Heart left ventricle (tissue), 16 donors: ENCODE measurements at regions not wholly inside any gene's neighbourhood (a gene's known extent, or its start where the extent isn't known, plus 50 kb on each side); places are given as distances from the start of the nearest gene placed in this dataset.

ENCODE experiments used
- ATAC-seq, 4 donors: fragments of 200-7000 bp; cut with Tn5 transposase; one replicate each; pipeline ENCODE4 v1.9.1; 2020 to 2022; ENCODE audit warnings: moderate library complexity in 4 of 4, mild to moderate bottlenecking in 3 of 4, moderate number of reproducible peaks in 1 of 4
- DNase-seq, 5 donors: peaks; one replicate each; pipeline ENCODE4 v3.0.0-alpha.2; 2020
- H3K27ac ChIP-seq, 12 donors: fragments of 200-600 bp; sonication (generic) in 4 of 12; one replicate each; pipeline versions ENCODE4 v1.5.0 to v1.8.0; 2016 to 2022; ENCODE audit warnings: mild to moderate bottlenecking in 2 of 12
- H3K27me3 ChIP-seq, 9 donors: fragments of 200-600 bp; sonication (generic) in 2 of 9; one replicate each; pipeline versions ENCODE4 v1.5.1 to v1.8.0; 2016 to 2022; ENCODE audit warnings: mild to moderate bottlenecking in 3 of 9
- H3K36me3 ChIP-seq, 9 donors: fragments of 200-600 bp; sonication (generic) in 2 of 9; one replicate each; pipeline versions ENCODE4 v1.5.0 to v1.8.0; 2018 to 2022; ENCODE audit warnings: mild to moderate bottlenecking in 2 of 9
- H3K4me1 ChIP-seq, 12 donors: fragments of 200-600 bp; sonication (generic) in 4 of 12; one replicate each; pipeline versions ENCODE4 v1.5.0 to v1.8.0; 2016 to 2022; ENCODE audit warnings: mild to moderate bottlenecking in 3 of 12
- H3K4me3 ChIP-seq, 12 donors: fragments of 200-600 bp; sonication (generic) in 4 of 12; one replicate each; pipeline versions ENCODE4 v1.5.0 to v1.8.0; 2017 to 2022; ENCODE audit warnings: mild to moderate bottlenecking in 9 of 12, moderate library complexity in 4 of 12
- H3K9me3 ChIP-seq, 12 donors: fragments of 200-600 bp; sonication (generic) in 4 of 12; one replicate each; pipeline versions ENCODE4 v1.5.0 to v1.8.0; 2016 to 2022; ENCODE audit warnings: mild to moderate bottlenecking in 1 of 12
- CTCF ChIP-seq, 12 donors: fragments of 200-600 bp; sonication (generic) in 4 of 12; IDR thresholded peaks; one replicate each; pipeline versions ENCODE4 v1.5.0 to v1.8.0; 2018 to 2022; ENCODE audit warnings: antibody characterized with exemption in 12 of 12, mild to moderate bottlenecking in 5 of 12
- POLR2A ChIP-seq, 2 donors: fragments of 450-650 bp; IDR thresholded peaks; one replicate each; pipeline ENCODE4 v1.6.1; 2017; ENCODE audit warnings: antibody characterized with exemption in 2 of 2, mild to moderate bottlenecking in 2 of 2, moderate library complexity in 2 of 2
- WGBS, 4 donors: extraction: QIAGEN DNeasy Blood & Tissue Kit in 2 of 4; methylation state at CpG; one replicate each; pipeline versions ENCODE4 v1.1.5 to v1.1.7; 2013 to 2018; 5-methylcytosine and 5-hydroxymethylcytosine counted together
- intact Hi-C, 10 donors: fragments of 100-400 bp; cut with DNase I; formaldehyde crosslinking; loops; one replicate each; pipeline versions ENCODE4 v1.11.1 to v1.14.2; 2022
- donor health status: ischemic (EF 13 %, LVEDD 7.1; RV severe dilation, severe dysfunction).
- donor health status: healthy with polysubstance abuse.
- donor health status: DM: no; HTN: yes; CAD: no.
- donor health status: DM: no; HTN: no; CAD: no.
- donor health status: ischemic (EF 25% LVEDD 6.9; RV normal size, moderate dysfunction).
- donor health status: ischemic (EF 25% LVEDD 5.7; RV mildly dilated, moderate dysfunction).
- donor health status: healthy.
- donor health status: DM: yes; HTN: yes; CAD: no.
- donor health status: ischemic (EF 35%, LVEDD 5.7; RV mildly dilated, moderate dysfunction).
- donor health status: nonischemic (EF 11% LVEDD 7.7; RV severe dilation, severe dysfunction).
- donor health status: DM: yes; HTN: yes; CAD: no.
- donor health status: PGD.
- donor health status: ischemic (EF 29% LVEDD 5.4; RV normal size, mild dysfunction).
- donor health status: nonischemic (EF 23%, LVEDD 6.1; RV moderate dilation, normal function).

GRCh38 chr18:57973889-57974288 is 70.1 kb upstream of the NEDD4L start:
- Histone ChIP-seq H3K36me3 (no peaks in the 10 kb centered on the region), H3K4me1 (no peaks in the 10 kb centered on the region), H3K9me3 (no peaks in the 10 kb centered on the region), H3K4me3 (no peak overlapping the region), H3K27ac (no peak overlapping the region), H3K27me3 (peaks cover 0 to 3% (median 0%) of the 10 kb centered on the region in 9 donors)
- TF ChIP-seq POLR2A (IDR thresholded peaks at IDR 0.05), result no peak
- no peak for TF ChIP-seq CTCF (IDR thresholded peaks at IDR 0.05)
- WGBS, 4 donors, result 90 to 94% (median 91%) methylated on average over 7 of the region's 7 CpGs
- ATAC-seq (no peak), DNase-seq (no peak)
- intact Hi-C loops, result loop anchor here in 1 of 10 donors (10.0 kb wide), 1 partner anchor 151 kb away; no protein-coding TSS in a partner anchor

- TF ChIP-seq POLR2A (IDR thresholded peaks at IDR 0.05), result no peak
- TF ChIP-seq CTCF (IDR thresholded peaks at IDR 0.05), result peak in 1 of 12 donors; percentile 17
- H3K9me3 ChIP-seq, result no peaks in the 10 kb centered on the region
- ATAC-seq (no peak), DNase-seq (no peak)
- WGBS, 4 donors, result 89 to 92% (median 90%) methylated on average over 12 of the region's 12 CpGs
- intact Hi-C loops, result loop anchor here in 1 of 10 donors (10.0 kb wide), 1 partner anchor 154 kb away; no protein-coding TSS in a partner anchor
- H3K36me3 ChIP-seq, result no peaks in the 10 kb centered on the region
- no peaks in the 10 kb centered on the region for H3K4me1 ChIP-seq
- H3K4me3 ChIP-seq, result no peak overlapping the region
- H3K27ac ChIP-seq, result no peak overlapping the region
- peaks cover 0 to 3% (median 0%) of the 10 kb centered on the region in 9 donors for H3K27me3 ChIP-seq
Measured at GRCh38 chr18:57970356-57971095, 73.5 kb upstream of the NEDD4L start.

- Histone ChIP-seq H3K4me1 (no peaks in the 10 kb centered on the region), H3K9me3 (peaks cover 0 to 4% (median 0%) of the 10 kb centered on the region in 12 donors), H3K36me3 (no peaks in the 10 kb centered on the region), H3K4me3 (no peak overlapping the region), H3K27ac (no peak overlapping the region), H3K27me3 (no peaks in the 10 kb centered on the region)
- DNase-seq (no peak), ATAC-seq (no peak)
- WGBS, 4 donors, result 69 to 82% (median 74%) methylated on average over 2 of the region's 2 CpGs
- intact Hi-C loops, result loop anchor here in 1 of 10 donors (10.0 kb wide), 1 partner anchor 155 kb away; no protein-coding TSS in a partner anchor
- no peak for TF ChIP-seq CTCF (IDR thresholded peaks at IDR 0.05)
- TF ChIP-seq POLR2A (IDR thresholded peaks at IDR 0.05), result no peak
Measured at GRCh38 chr18:57969824-57970223, 74.2 kb upstream of the NEDD4L start.

- TF ChIP-seq POLR2A (IDR thresholded peaks at IDR 0.05) (no peak), CTCF (IDR thresholded peaks at IDR 0.05) (no peak)
- Histone ChIP-seq H3K27ac (no peak overlapping the region), H3K4me3 (no peak overlapping the region), H3K36me3 (no peaks in the 10 kb centered on the region), H3K27me3 (no peaks in the 10 kb centered on the region), H3K4me1 (no peaks in the 10 kb centered on the region), H3K9me3 (peaks cover 0 to 5% (median 0%) of the 10 kb centered on the region in 12 donors)
- no peak for ATAC-seq
- no peak for DNase-seq
- WGBS, 4 donors, result 82 to 86% (median 83%) methylated on average over 6 of the region's 6 CpGs
- intact Hi-C loops, result no loop called here
Measured at GRCh38 chr18:57965246-57965645, 78.8 kb upstream of the NEDD4L start.
